ENCODE measurements at regions not wholly inside any gene's neighbourhood (a gene's known extent, or its start where the extent isn't known, plus 50 kb on each side); places are given as distances from the start of the nearest gene placed in this dataset.

- no peak for TF ChIP-seq EP300 (IDR thresholded peaks at IDR 0.05)
- no peak for TF ChIP-seq CTCF (IDR thresholded peaks at IDR 0.05)
- TF ChIP-seq POLR2A (IDR thresholded peaks at IDR 0.05), result no peak
Measured at GRCh38 chr16:72464052-72464451, 292.1 kb upstream of the PMFBP1 start.

Measured in sigmoid colon (tissue), 4 donors.